ENCODE measurements at regions not wholly inside any gene's neighbourhood (a gene's known extent, or its start where the extent isn't known, plus 50 kb on each side); places are given as distances from the start of the nearest gene placed in this dataset.

- no peaks in the 10 kb centered on the region for H3K4me1 ChIP-seq (ENCODE audit: control insufficient read depth in 1 of 2, insufficient read depth in 2 of 2, low read length in 2 of 2)
- no peak for TF ChIP-seq CTCF (IDR thresholded peaks at IDR 0.05)
- Mint-ChIP-seq H3K27me3 (ENCODE audit: low read depth in 3 of 3) (peaks cover 0 to 3% (median 0%) of the 10 kb centered on the region in 3 donors), H3K4me3 (no peak overlapping the region), H3K27ac (no peak overlapping the region), H3K4me1 (no peaks in the 10 kb centered on the region), H3K36me3 (no peaks in the 10 kb centered on the region), H3K9me3 (peaks cover 0 to 15% (median 12%) of the 10 kb centered on the region in 7 donors)
- H3K9me3 ChIP-seq (replicated peaks in 1 of 2; ENCODE audit: control insufficient read depth in 1 of 2, insufficient read depth in 1 of 2, low read length in 2 of 2), result peaks cover 0 to 3% of the 10 kb centered on the region in 2 donors
- H3K79me2 ChIP-seq (ENCODE audit: insufficient read depth, low read length), result no peaks in the 10 kb centered on the region
- no peaks in the 10 kb centered on the region for H3K36me3 ChIP-seq (replicated peaks in 1 of 2; ENCODE audit: control insufficient read depth in 1 of 2, insufficient read depth in 2 of 2, low read length in 2 of 2)
- no peak overlapping the region for H3K4me3 ChIP-seq (replicated peaks in 1 of 3; ENCODE audit: low read depth in 2 of 3, low read length in 3 of 3)
- H2AFZ ChIP-seq (ENCODE audit: insufficient read depth, low read depth, low read length, poor library complexity, severe bottlenecking), result no peak overlapping the region
- intact Hi-C loops (cut with micrococcal nuclease), result no loop called here
- no peak for DNase-seq
- no peak overlapping the region for H3K27ac ChIP-seq (ENCODE audit: low read depth in 1 of 2, low read length in 2 of 2)
- no peak overlapping the region for H3K4me2 ChIP-seq (replicated peaks; ENCODE audit: extremely low read depth, low read length, poor library complexity, severe bottlenecking)
- no peaks in the 10 kb centered on the region for H3K27me3 ChIP-seq (ENCODE audit: control insufficient read depth in 2 of 2, insufficient read depth in 2 of 2, low read length in 2 of 2)
- no peak overlapping the region for H3K9ac ChIP-seq (ENCODE audit: insufficient read depth, low read length, poor library complexity, severe bottlenecking)
- no peaks in the 10 kb centered on the region for H4K20me1 ChIP-seq (ENCODE audit: insufficient read depth, low read length)
Measured at GRCh38 chr1:224866940-224867339, 62.5 kb upstream of the DNAH14 start.

- Histone ChIP-seq H3K79me2 (ENCODE audit: insufficient read depth, low read length) (no peaks in the 10 kb centered on the region), H3K27ac (ENCODE audit: low read depth in 1 of 2, low read length in 2 of 2) (no peak overlapping the region), H3K36me3 (replicated peaks in 1 of 2; ENCODE audit: control insufficient read depth in 1 of 2, insufficient read depth in 2 of 2, low read length in 2 of 2) (no peaks in the 10 kb centered on the region), H2AFZ (ENCODE audit: insufficient read depth, low read depth, low read length, poor library complexity, severe bottlenecking) (no peak overlapping the region), H3K4me3 (replicated peaks in 1 of 3; ENCODE audit: low read depth in 2 of 3, low read length in 3 of 3) (no peak overlapping the region), H3K9me3 (replicated peaks in 1 of 2; ENCODE audit: control insufficient read depth in 1 of 2, insufficient read depth in 1 of 2, low read length in 2 of 2) (peaks cover 0 to 3% of the 10 kb centered on the region in 2 donors), H3K4me2 (replicated peaks; ENCODE audit: extremely low read depth, low read length, poor library complexity, severe bottlenecking) (no peak overlapping the region), H4K20me1 (ENCODE audit: insufficient read depth, low read length) (no peaks in the 10 kb centered on the region), H3K4me1 (ENCODE audit: control insufficient read depth in 1 of 2, insufficient read depth in 2 of 2, low read length in 2 of 2) (no peaks in the 10 kb centered on the region), H3K27me3 (ENCODE audit: control insufficient read depth in 2 of 2, insufficient read depth in 2 of 2, low read length in 2 of 2) (no peaks in the 10 kb centered on the region), H3K9ac (ENCODE audit: insufficient read depth, low read length, poor library complexity, severe bottlenecking) (no peak overlapping the region)
- no peaks in the 10 kb centered on the region for H3K4me1 Mint-ChIP-seq
- intact Hi-C loops (cut with micrococcal nuclease), result no loop called here
- TF ChIP-seq CTCF (IDR thresholded peaks at IDR 0.05), result no peak
- H3K36me3 Mint-ChIP-seq, result no peaks in the 10 kb centered on the region
- H3K9me3 Mint-ChIP-seq, result peaks cover 0 to 15% (median 12%) of the 10 kb centered on the region in 7 donors
- H3K27me3 Mint-ChIP-seq (ENCODE audit: low read depth in 3 of 3), result peaks cover 0 to 3% (median 0%) of the 10 kb centered on the region in 3 donors
- no peak overlapping the region for H3K27ac Mint-ChIP-seq
- no peak for DNase-seq
- H3K4me3 Mint-ChIP-seq, result no peak overlapping the region
Measured at GRCh38 chr1:224867715-224868114, 61.8 kb upstream of the DNAH14 start.

Measured in CD14-positive monocyte (primary cell).